Stimulated activated CD4-positive, alpha-beta T cell treated with anti-CD3 and anti-CD28 coated beads, Interleukin-12 subunit alpha, Interleukin-12 subunit beta, amount 100 ng/mL, for 24 hours (primary cell): ENCODE measurements at regions not wholly inside any gene's neighbourhood (a gene's known extent, or its start where the extent isn't known, plus 50 kb on each side); places are given as distances from the start of the nearest gene placed in this dataset.
"Not testable (repeated sequence)": the region's sequence is repeated elsewhere in the genome, so short reads cannot be mapped to it uniquely, and the experiment has no call there.

Source experiments
- DNase-seq, 2 experiments: peaks; one replicate each; pipeline ENCODE4 v3.0.0-alpha.2; 2020; ENCODE audit warnings: low read depth in 2 of 2

GRCh38 chr2:104904889-104905288 is 51.0 kb downstream of the POU3F3 start:
- no peak for DNase-seq

DNA sequence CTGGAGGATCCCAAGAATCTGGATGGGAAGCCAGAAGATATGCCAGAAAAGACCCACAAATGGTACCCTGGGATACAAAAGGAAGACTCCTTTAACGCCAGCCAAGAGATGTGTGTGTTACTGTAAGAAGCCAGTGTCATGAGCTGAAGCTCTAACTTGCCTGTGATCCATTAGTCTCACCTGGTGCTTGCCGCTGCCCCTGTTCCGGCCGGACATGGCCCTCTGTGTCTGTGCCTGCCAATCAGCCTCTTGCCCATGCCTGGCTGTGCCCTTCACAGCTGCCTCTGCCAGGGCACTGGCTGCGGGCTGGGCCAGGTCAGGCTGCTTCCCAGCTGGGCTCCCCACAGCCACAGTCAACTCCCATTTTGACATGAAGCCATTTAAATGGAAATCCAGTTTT is 55.4 kb downstream of the POU3F3 start:
- DNase-seq = no peak

DNA sequence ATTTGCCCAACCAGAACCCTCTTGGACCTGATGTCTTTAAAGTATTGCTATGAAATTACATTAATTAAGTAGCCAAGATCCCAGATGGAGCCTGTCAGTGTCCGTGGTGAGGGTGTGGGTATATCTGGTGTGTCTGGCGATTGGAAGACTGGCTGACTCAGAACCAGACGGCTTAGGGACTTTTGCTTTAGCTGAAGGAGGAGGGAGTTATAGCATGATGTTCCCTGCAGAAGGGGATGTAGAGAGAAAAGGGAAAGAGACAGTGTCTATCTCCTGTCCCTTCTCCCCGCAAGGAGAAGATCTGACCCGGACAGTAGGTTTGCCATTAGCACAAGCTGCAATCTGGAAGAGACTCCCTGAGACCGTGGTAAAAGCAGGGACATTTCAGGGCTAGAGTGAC is 60.6 kb downstream of the POU3F3 start:
- DNase-seq = no peak

- DNase-seq = no peak
Observed at GRCh38 chr2:104915107-104915793, 61.3 kb downstream of the POU3F3 start.

DNA sequence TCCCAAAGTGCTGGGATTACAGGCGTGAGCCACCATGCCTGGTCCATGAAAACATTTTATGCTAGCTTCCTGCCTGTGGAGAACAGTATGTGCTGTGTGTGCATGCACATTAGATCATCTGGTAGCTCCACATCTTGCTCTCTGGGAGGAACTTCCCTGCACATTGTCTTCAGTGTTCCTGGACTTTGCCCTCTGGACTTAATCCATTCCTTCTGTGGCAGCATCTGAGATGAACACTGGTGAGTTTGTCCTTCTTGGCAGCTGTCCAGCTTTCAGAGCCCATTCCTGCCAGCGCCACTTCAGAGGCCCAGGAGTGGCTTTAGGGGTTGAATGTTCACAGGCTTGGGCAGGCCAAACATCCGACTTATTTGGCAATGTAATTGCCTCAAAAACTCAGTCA is 65.2 kb downstream of the POU3F3 start:
- no peak for DNase-seq

DNA sequence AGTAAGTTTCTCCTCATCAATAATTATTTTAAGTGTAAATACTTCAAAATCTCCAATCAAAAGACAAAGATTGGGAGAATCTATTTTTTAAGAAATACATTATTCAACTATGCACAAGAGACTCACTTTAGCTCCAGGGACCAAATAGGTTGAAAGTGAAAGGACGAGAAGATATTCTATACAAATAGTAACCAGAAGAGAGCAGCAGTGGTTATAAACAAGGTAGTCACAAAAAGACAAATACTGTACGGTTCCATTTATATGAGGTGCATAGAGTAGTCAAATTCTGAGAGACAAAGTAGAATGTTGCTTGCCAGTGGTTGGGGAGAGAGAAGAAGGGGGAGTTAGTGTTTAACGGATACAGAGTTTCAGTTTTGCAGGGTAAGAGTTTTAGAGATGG is 69.8 kb downstream of the POU3F3 start:
- DNase-seq = no peak

- DNase-seq = no peak
Observed at GRCh38 chr2:104929663-104930062, 75.7 kb downstream of the POU3F3 start.

- DNase-seq = no peak
Observed at GRCh38 chr2:104930732-104931131, 76.8 kb downstream of the POU3F3 start.

DNA sequence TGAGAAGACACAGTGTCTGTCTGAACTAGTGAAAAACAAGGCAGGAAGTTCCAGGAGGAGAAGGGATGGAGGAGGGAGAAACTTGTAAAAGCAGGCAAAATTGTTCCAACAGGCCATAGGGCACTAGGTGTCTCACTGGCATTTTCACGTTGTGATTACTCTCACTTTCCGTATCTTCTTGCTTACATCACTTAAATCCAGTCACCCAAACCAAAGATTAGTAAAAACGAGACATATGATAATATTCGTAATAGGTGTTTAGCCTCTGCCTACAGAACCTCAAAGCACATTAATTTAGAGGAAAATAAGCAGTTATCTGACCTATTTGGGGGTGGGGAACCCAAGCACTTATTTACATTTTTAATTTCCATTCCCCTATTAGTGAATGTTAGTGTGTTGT is 78.3 kb downstream of the POU3F3 start:
- DNase-seq = no peak

- DNase-seq = no peak
Observed at GRCh38 chr2:104933151-104933917, 79.4 kb downstream of the POU3F3 start.

DNA sequence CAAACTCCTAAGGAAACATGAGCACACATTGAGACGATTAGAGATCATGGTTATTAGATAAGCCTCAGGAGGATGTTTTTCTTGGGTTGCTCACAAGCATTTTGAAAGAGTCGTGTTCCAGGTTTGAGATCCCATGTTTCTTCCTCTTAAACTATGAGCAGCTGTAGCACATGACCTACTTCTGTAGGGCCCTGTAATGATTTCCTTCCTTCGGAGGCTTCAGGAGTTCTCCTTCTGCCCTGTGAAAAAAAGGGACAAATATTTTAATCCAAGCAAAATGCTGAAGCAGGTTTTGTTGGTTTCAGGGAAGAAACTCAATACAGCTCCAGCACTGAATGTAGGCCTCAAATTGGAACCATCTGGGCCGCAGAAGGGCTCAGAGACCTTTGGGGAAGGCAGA is 82.6 kb downstream of the POU3F3 start:
- no peak for DNase-seq

DNA sequence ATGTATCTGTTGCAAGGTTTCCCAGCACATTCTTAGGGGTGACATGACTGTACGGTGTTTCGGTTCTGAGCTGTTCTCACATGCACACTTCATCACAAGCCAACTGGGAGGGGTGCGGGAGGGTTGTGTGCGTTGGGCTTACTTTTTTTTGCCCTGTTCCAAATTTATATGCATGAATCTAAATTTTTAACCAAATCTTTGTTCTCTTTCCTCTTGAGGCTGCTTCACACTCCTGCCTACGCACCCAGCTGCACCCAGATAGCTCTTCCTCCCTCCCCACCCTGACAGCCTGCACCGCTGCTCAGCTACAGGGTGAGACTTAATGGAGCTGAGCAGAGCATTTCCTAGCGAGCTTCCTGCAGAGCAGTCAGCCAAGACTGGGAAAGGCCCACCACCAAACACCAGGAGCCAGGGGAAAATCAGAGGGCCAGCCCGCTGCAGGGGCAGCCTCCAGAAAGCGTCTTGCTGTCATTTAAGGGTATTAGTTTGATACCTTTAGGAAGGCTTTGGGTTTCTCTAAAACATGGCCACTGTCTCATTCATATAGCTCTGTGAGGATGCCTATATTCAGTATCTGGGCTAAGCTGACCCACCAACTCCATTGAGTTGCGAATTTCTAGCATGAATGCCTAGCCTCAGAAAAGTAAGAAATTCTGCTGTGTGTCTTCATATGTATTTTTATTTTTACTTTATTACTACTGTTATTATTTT is 84.5 kb downstream of the POU3F3 start:
- peak in 1 of 2 experiments; percentile 9 for DNase-seq

GRCh38 chr2:104939570-104940217 is 85.8 kb downstream of the POU3F3 start:
- DNase-seq = no peak

DNA sequence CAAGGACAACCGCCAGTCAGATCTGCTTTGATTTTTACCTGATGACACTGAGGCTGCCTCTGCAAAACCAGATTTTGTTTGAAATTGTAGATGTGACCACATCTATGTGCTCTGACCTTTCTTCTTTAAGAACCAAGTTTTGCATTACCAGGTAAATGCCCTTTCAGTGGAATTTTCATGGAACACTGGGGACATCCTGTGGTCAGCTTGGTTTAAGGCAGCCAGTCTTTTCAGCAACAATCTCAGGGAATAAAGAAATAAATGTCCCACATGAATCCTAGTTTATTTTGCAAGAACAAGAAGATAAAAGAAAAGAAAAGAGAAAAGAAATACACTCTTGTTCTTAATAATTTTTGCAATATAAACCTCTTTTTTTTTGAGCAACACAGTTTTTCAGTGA is 90.6 kb downstream of the POU3F3 start:
- no peak for DNase-seq

DNA sequence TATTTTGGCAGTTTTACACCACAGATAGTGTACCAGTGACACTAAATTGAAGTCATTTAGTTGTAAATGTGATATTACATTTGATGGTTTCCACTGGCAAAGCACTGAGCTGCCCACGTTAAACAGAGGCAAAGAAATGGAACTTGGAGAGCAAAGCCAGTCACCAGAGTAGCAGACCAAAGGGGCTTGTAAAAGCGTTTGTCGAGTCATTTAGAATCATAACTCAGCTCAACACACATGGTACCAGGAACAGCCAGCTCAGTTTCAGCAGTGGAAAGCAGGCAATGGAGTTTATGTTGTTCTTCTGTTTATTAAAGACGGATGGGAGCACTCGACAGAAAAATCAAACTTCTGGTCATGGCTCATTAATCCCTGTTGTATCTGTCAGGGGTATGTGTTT is 91.2 kb downstream of the POU3F3 start:
- DNase-seq = no peak

GRCh38 chr2:104945866-104946265 is 92.0 kb downstream of the POU3F3 start:
- DNase-seq = no peak

DNA sequence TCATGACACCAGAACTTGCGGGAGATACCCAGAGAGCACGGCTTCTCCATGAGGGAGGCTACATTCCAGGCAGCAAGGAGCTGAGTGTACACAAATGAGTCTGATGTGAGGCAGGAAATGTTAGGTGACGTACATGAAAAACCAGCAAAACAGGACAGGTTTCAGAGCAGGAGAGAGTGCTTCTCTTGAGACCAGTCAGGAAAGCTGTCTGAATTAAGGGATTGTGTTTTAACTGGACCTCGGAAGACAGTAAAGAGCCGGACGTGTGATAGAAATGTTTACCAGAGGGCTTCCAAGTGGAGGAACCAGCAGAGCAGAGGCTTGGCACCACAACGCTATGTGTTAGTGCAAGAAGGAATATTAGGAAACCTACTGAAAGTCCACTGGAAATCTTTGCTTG is 90.4 kb upstream of the MRPS9 start:
- not testable (repeated sequence) for DNase-seq

- DNase-seq = no peak
Observed at GRCh38 chr2:104952976-104953375, 84.9 kb upstream of the MRPS9 start.

- DNase-seq = no peak
Observed at GRCh38 chr2:104965900-104966299, 72.0 kb upstream of the MRPS9 start.

DNA sequence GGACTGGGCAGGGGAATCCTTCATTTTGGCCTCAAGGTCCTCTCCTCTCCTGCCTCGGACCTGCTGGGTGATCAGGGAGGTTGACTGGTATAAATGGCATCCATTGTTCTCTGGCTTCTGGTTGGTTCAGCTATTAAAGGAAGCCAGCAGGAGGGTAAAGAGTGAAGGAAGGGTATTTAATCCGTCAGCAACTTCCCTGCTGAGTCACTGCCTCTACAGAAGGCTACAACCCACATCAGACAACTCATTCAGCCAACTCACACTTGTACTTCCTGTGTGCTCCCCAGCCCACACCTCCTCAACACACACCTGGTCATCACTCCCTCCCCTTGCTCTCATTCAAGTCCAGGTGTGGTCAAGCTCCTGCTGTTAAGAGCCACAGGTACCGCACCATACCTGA is 68.3 kb upstream of the MRPS9 start:
- DNase-seq = no peak

DNA sequence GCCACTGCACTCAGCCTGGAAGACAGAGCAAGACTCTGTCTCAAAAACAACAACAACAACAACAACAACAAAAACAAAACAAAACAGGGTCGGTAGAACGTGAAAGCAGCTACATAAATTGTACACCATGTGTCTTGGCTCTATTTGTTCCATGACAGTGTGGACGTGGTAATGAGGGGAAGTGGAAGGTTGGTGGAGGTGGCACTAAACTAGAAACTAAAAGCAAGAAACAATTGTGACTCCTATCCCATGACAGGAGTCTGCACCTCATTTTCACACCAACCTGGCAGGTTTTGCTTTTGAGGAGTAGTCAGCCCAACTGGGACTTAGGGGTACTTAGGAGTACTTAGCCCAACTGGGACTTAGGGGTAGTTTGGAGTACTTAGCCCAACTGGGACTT is 62.5 kb upstream of the MRPS9 start:
- no peak for DNase-seq

DNA sequence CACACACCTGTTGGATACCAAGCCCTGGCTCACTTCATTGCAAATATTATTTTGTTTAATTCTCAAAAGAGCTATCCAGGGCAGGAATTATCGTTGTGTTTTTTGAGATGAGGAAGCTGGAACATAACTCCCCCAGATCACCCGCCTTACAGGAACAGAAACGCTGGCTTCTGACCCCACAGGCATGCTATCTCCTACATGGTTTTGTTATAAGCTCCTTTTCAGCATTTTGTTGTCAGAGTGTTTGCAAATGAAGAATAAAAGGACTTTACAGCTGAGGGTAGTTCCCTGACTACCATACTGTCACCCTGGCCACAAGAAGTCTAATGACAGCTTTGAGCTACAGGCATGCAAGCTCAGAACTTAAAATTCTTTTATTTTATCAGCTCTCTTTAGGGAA is 62.0 kb upstream of the MRPS9 start:
- DNase-seq = no peak
